HT1080 (cell line): ENCODE measurements at regions not wholly inside any gene's neighbourhood (a gene's known extent, or its start where the extent isn't known, plus 50 kb on each side); places are given as distances from the start of the nearest gene placed in this dataset.
A peak's percentile ranks its signal among the peaks of the same experiment; 100 is the strongest.

Experiments
- DNase-seq: peaks from one replicate; pipeline ENCODE4 v3.0.0-alpha.2; 2015; ENCODE audit warnings: low read depth

- DNase-seq, result no peak
Observed at GRCh38 chr1:47699492-47700235, 261.8 kb downstream of the FOXD2 start.

GRCh38 chr1:47701283-47701682 lies 263.4 kb downstream of the FOXD2 start:
- DNase-seq, result no peak

- DNase-seq, result no peak
Observed at GRCh38 chr1:47701741-47702515, 264.1 kb downstream of the FOXD2 start.

- DNase-seq, result no peak
Observed at GRCh38 chr1:47703156-47703825, 265.4 kb downstream of the FOXD2 start.

GRCh38 chr1:47703981-47704596 lies 266.2 kb downstream of the FOXD2 start:
- peak; percentile 32 for DNase-seq

GRCh38 chr1:47705517-47706130 lies 267.8 kb downstream of the FOXD2 start:
- DNase-seq, result no peak

GRCh38 chr1:47707503-47707902 lies 269.7 kb downstream of the FOXD2 start:
- no peak for DNase-seq

GRCh38 chr1:47708019-47708535 lies 270.2 kb downstream of the FOXD2 start:
- no peak for DNase-seq

GRCh38 chr1:47708658-47709018 lies 270.8 kb downstream of the FOXD2 start:
- no peak for DNase-seq

GRCh38 chr1:47709019-47709871 lies 271.4 kb downstream of the FOXD2 start:
- no peak for DNase-seq

- no peak for DNase-seq
Observed at GRCh38 chr1:47709872-47710231, 272.0 kb downstream of the FOXD2 start.

GRCh38 chr1:47710329-47711071 lies 272.7 kb downstream of the FOXD2 start:
- DNase-seq, result peak; percentile 25
